ENCODE measurements at regions not wholly inside any gene's neighbourhood (a gene's known extent, or its start where the extent isn't known, plus 50 kb on each side); places are given as distances from the start of the nearest gene placed in this dataset.

- no peak for TF ChIP-seq CTCF (IDR thresholded peaks at IDR 0.05; ENCODE audit: unreplicated experiment)
- CTCF ChIA-PET, result no interaction called here
- H3K36me3 Mint-ChIP-seq (ENCODE audit: insufficient read depth, unreplicated experiment), result no peaks in the 10 kb centered on the region
- POLR2A ChIA-PET, result no interaction called here
- DNase-seq (ENCODE audit: unreplicated experiment), result no peak
- H3K9me3 Mint-ChIP-seq (ENCODE audit: unreplicated experiment), result no peaks in the 10 kb centered on the region
- no TSS peak for BruUV-seq (replicated peaks)
- no peaks in the 10 kb centered on the region for H3K4me1 Mint-ChIP-seq (ENCODE audit: insufficient read depth, unreplicated experiment)
- H3K4me3 Mint-ChIP-seq (ENCODE audit: unreplicated experiment), result no peak overlapping the region
- intact Hi-C loops (cut with micrococcal nuclease), result no loop called here
- H3K27ac Mint-ChIP-seq (ENCODE audit: low read depth, unreplicated experiment), result no peak overlapping the region
- H3K27me3 Mint-ChIP-seq (ENCODE audit: insufficient read depth, unreplicated experiment), result no peaks in the 10 kb centered on the region
Observed at GRCh38 chr4:162921178-162921785, 245.4 kb downstream of the NAF1 start.

GRCh38 chr4:162920649-162921048 is 246.0 kb downstream of the NAF1 start:
- CTCF ChIA-PET, result interaction anchor here (0.5 kb wide), 1 partner anchor 412 kb away, joined by 3 read pairs; no protein-coding TSS in a partner anchor
- no peak for DNase-seq (ENCODE audit: unreplicated experiment)
- H3K27ac Mint-ChIP-seq (ENCODE audit: low read depth, unreplicated experiment), result no peak overlapping the region
- intact Hi-C loops (cut with micrococcal nuclease), result no loop called here
- no peak overlapping the region for H3K4me3 Mint-ChIP-seq (ENCODE audit: unreplicated experiment)
- no peaks in the 10 kb centered on the region for H3K9me3 Mint-ChIP-seq (ENCODE audit: unreplicated experiment)
- H3K36me3 Mint-ChIP-seq (ENCODE audit: insufficient read depth, unreplicated experiment), result no peaks in the 10 kb centered on the region
- no peaks in the 10 kb centered on the region for H3K4me1 Mint-ChIP-seq (ENCODE audit: insufficient read depth, unreplicated experiment)
- POLR2A ChIA-PET, result no interaction called here
- BruUV-seq (replicated peaks), result no TSS peak
- TF ChIP-seq CTCF (IDR thresholded peaks at IDR 0.05; ENCODE audit: unreplicated experiment), result no peak
- H3K27me3 Mint-ChIP-seq (ENCODE audit: insufficient read depth, unreplicated experiment), result no peaks in the 10 kb centered on the region

GRCh38 chr4:162912482-162912881 is 254.2 kb downstream of the NAF1 start:
- no peaks in the 10 kb centered on the region for H3K36me3 Mint-ChIP-seq (ENCODE audit: insufficient read depth, unreplicated experiment)
- no peaks in the 10 kb centered on the region for H3K9me3 Mint-ChIP-seq (ENCODE audit: unreplicated experiment)
- DNase-seq (ENCODE audit: unreplicated experiment), result no peak
- POLR2A ChIA-PET, result no interaction called here
- H3K4me1 Mint-ChIP-seq (ENCODE audit: insufficient read depth, unreplicated experiment), result no peaks in the 10 kb centered on the region
- H3K4me3 Mint-ChIP-seq (ENCODE audit: unreplicated experiment), result no peak overlapping the region
- intact Hi-C loops (cut with micrococcal nuclease), result no loop called here
- H3K27ac Mint-ChIP-seq (ENCODE audit: low read depth, unreplicated experiment), result no peak overlapping the region
- CTCF ChIA-PET, result interaction anchor here (0.6 kb wide), 1 partner anchor 94 kb away, joined by 3 read pairs; no protein-coding TSS in a partner anchor
- BruUV-seq (replicated peaks), result no TSS peak
- H3K27me3 Mint-ChIP-seq (ENCODE audit: insufficient read depth, unreplicated experiment), result no peaks in the 10 kb centered on the region
- TF ChIP-seq CTCF (IDR thresholded peaks at IDR 0.05; ENCODE audit: unreplicated experiment), result no peak

GRCh38 chr4:162911349-162911748 is 255.3 kb downstream of the NAF1 start:
- Mint-ChIP-seq H3K36me3 (ENCODE audit: insufficient read depth, unreplicated experiment) (no peaks in the 10 kb centered on the region), H3K4me1 (ENCODE audit: insufficient read depth, unreplicated experiment) (no peaks in the 10 kb centered on the region), H3K27me3 (ENCODE audit: insufficient read depth, unreplicated experiment) (no peaks in the 10 kb centered on the region), H3K9me3 (ENCODE audit: unreplicated experiment) (no peaks in the 10 kb centered on the region), H3K27ac (ENCODE audit: low read depth, unreplicated experiment) (no peak overlapping the region), H3K4me3 (ENCODE audit: unreplicated experiment) (no peak overlapping the region)
- no peak for DNase-seq (ENCODE audit: unreplicated experiment)
- CTCF ChIA-PET, result interaction anchor here (1.0 kb wide), 1 partner anchor 224 kb away, joined by 3 read pairs; no protein-coding TSS in a partner anchor
- intact Hi-C loops (cut with micrococcal nuclease), result no loop called here
- TF ChIP-seq CTCF (IDR thresholded peaks at IDR 0.05; ENCODE audit: unreplicated experiment), result no peak
- BruUV-seq (replicated peaks), result no TSS peak
- POLR2A ChIA-PET, result no interaction called here

All from MCF 10A (cell line).